GM12874 (cell line): ENCODE measurements at regions not wholly inside any gene's neighbourhood (a gene's known extent, or its start where the extent isn't known, plus 50 kb on each side); places are given as distances from the start of the nearest gene placed in this dataset.

ENCODE experiments used
- TF ChIP-seq, protein P1 (sequence below): IDR thresholded peaks from 2 replicates; pipeline ENCODE4 v1.5.1; 2011; ENCODE audit warnings: low read depth, mild to moderate bottlenecking, control low read depth, low read length, moderate library complexity; ENCODE audit not compliant: insufficient read depth

DNA sequence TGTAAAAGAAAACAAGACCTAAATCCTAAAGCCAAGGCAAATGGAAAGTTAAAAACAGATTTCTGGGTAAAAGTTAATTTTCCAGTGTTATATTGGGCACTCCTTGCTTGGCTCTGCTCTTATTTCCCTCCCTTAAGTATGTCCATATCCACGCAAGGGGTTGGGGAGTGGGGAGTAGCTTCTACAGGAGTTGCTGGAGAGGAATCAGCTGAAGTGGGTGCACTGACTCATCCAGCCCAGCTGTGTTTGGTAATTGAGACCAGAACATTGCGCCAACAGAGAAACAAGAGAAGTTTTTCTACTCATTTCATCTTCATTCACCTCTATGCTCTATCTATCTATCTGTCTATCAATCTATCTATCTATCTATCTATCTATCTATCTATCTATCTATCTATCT lies 298.4 kb upstream of the PDGFD start:
- TF ChIP-seq, protein P1, sequence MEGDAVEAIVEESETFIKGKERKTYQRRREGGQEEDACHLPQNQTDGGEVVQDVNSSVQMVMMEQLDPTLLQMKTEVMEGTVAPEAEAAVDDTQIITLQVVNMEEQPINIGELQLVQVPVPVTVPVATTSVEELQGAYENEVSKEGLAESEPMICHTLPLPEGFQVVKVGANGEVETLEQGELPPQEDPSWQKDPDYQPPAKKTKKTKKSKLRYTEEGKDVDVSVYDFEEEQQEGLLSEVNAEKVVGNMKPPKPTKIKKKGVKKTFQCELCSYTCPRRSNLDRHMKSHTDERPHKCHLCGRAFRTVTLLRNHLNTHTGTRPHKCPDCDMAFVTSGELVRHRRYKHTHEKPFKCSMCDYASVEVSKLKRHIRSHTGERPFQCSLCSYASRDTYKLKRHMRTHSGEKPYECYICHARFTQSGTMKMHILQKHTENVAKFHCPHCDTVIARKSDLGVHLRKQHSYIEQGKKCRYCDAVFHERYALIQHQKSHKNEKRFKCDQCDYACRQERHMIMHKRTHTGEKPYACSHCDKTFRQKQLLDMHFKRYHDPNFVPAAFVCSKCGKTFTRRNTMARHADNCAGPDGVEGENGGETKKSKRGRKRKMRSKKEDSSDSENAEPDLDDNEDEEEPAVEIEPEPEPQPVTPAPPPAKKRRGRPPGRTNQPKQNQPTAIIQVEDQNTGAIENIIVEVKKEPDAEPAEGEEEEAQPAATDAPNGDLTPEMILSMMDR = no peak

DNA sequence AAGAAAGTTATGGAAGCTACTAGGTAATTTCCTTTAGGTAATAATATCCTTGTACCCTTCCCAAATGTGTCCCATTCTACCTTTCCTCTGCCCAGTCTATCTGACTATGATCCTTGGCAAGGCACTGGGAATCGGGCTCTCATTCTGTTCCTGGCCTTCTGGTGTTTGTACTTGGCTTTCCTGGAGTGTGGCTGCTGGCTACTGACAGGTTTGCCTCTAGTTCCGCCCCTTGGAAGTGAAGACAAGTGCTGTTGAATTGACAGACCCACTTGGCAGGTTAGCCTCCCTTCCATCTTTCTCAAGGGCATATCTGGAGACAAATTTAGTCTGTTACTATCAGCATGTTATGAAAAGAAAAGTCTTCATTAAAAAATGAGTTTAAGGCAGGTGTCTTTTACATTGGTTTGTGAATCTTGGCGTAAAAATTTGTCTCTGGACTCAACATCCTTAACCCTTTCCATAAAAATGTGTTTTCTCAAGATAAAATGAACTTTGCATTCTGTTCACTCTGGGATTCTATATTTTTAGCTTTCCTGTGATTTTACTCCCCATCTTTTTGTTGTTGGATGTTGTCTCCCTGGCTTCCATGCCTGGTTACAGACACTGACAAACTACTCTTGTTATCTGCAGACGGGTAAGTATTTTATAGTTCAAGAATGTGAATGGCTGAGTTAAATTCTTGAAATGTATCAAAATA lies 287.4 kb upstream of the PDGFD start:
- TF ChIP-seq, protein P1 = no peak

DNA sequence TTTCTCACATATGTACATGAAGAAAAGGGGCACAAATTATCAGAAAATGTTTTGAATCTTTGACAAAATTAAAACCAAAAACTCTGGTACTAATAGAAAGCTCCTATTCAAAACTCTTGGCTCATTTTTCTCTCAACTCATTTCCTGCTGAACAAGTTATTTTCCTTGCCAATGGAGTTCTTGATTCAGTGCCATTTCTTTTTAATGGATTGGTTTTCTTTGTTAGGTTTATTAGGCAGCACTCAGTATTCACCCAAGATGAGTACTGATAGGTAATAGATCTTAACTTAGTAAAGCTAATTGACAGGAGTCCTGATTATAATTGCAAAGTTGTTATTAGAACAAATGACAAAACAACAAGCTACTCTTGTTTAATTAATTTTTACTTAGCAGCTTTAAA lies 279.4 kb upstream of the PDGFD start:
- TF ChIP-seq, protein P1 = no peak

DNA sequence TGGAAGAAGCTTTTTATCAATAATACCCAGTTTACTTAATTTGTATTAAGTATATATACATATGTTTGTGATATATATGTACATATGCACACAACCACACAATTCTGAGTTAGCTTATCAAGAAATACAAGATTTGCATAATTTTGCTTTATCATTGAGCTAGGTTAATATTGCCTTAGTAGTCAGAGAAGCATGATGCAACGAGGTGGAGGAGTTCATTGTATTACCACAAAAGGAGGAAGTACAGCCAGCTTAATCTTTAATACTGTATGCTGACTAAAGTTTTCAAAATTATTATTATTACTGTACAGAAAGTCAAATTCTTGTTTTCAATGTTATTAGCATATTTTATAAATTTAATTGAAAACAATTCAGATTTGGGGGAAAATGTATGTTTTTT lies 278.4 kb upstream of the PDGFD start:
- TF ChIP-seq, protein P1 = no peak

DNA sequence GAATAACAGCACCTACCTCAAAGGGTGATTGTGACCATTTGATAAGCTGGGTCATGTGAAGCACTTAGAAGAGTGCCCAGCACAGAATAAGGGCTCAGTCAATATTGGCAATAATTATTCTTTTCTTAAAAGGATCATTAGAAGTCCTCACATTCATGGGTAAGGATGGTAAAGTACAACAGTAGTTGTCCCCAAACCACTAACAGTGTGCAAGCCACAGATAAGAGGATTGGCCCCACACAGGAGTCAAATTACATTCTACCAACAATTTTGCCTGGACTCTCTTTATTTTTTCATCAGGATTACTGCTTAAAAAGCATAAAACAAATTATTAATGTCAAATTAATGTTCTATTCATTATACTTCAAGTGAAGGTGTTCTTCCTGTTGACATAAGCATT lies 271.5 kb upstream of the PDGFD start:
- TF ChIP-seq, protein P1 = no peak

DNA sequence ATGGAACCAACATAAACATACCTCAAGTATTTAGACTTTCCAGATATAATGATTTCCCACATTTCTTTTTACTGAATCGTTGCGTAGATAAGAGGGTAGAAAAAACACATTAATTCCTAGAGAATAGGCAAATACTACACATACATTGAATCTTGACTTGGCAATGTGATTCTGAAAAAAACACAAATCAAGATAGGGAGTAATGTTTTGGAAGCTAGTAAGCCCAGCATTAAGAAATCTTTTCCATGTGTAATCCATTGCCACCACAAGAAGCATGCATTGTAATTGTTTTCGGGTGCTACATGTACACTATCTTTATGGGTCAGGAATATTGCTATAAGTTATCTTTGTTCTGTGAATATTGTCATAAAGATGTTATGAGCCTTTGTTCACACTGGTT lies 269.8 kb upstream of the PDGFD start:
- TF ChIP-seq, protein P1 = no peak

DNA sequence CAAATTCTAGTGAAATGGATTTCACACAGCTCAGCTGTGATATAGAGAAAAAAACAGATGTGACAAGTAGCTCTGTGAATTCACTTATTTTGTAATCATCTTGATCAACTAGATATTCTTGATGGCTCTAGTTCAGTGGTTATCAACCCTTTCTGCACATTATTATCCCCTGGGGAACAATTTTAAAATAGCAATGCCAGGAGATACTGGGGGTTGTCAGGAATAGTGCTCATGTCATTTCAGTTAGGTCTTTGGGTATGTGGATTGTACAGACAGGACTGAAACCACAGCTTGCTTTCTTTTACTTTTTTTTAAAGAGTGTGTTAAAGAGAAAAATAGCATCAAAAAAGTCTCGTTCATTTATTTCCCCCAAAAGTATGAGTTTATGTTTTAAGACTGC lies 269.0 kb upstream of the PDGFD start:
- TF ChIP-seq, protein P1 = no peak

DNA sequence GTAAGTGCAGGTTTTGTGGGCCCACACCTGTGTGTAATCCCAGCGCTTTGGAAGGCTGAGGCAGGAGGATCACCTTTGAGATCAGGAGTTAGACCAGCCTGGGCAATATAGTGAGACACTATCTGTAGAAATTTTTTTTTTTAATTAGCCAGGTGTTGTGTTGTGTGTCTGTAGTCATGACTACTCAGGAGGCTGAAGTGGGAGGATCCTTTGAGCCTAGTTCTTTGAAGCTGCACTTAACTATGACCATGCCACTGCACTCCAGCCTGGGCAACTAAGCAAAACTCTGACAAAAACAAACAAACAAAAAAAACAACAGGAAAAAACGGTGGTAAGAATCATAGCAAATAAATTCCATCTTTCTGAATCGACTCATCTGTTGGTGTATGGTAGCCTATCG lies 268.6 kb upstream of the PDGFD start:
- TF ChIP-seq, protein P1 = no peak
